Ovary (tissue), 3 donors: ENCODE measurements at regions not wholly inside any gene's neighbourhood (a gene's known extent, or its start where the extent isn't known, plus 50 kb on each side); places are given as distances from the start of the nearest gene placed in this dataset.

Experiments
- CTCF ChIP-seq, 3 donors: fragments of 450-650 bp in 2 of 3; fragments of 200-600 bp in 1 of 3; IDR thresholded peaks; one replicate each; pipeline versions ENCODE4 v1.5.1 to v1.8.0; 2016 to 2022; ENCODE audit warnings: antibody characterized with exemption in 3 of 3, mild to moderate bottlenecking in 1 of 3
- EP300 ChIP-seq: sonication (generic); formaldehyde crosslinking; IDR thresholded peaks from one replicate; pipeline ENCODE4 v1.6.1; 2017; ENCODE audit warnings: antibody characterized with exemption
- donor health status: DM: no; HTN: no; CAD: no.

- TF ChIP-seq EP300 (no peak), CTCF (IDR thresholded peaks at IDR 0.05) (no peak)
Observed at GRCh38 chr14:106812788-106813476, 1286.5 kb downstream of the TMEM121 start.
